Heart left ventricle (tissue), 16 donors: ENCODE measurements at regions not wholly inside any gene's neighbourhood (a gene's known extent, or its start where the extent isn't known, plus 50 kb on each side); places are given as distances from the start of the nearest gene placed in this dataset.
"Not testable (repeated sequence)": the region's sequence is repeated elsewhere in the genome, so short reads cannot be mapped to it uniquely, and the experiment has no call there.

Source experiments
- ATAC-seq, 4 donors: fragments of 200-7000 bp; cut with Tn5 transposase; one replicate each; pipeline ENCODE4 v1.9.1; 2020 to 2022; ENCODE audit warnings: moderate library complexity in 4 of 4, mild to moderate bottlenecking in 3 of 4, moderate number of reproducible peaks in 1 of 4
- DNase-seq, 5 donors: peaks; one replicate each; pipeline ENCODE4 v3.0.0-alpha.2; 2020
- H3K27ac ChIP-seq, 12 donors: fragments of 200-600 bp; sonication (generic) in 4 of 12; one replicate each; pipeline versions ENCODE4 v1.5.0 to v1.8.0; 2016 to 2022; ENCODE audit warnings: mild to moderate bottlenecking in 2 of 12
- H3K27me3 ChIP-seq, 9 donors: fragments of 200-600 bp; sonication (generic) in 2 of 9; one replicate each; pipeline versions ENCODE4 v1.5.1 to v1.8.0; 2016 to 2022; ENCODE audit warnings: mild to moderate bottlenecking in 3 of 9
- H3K36me3 ChIP-seq, 9 donors: fragments of 200-600 bp; sonication (generic) in 2 of 9; one replicate each; pipeline versions ENCODE4 v1.5.0 to v1.8.0; 2018 to 2022; ENCODE audit warnings: mild to moderate bottlenecking in 2 of 9
- H3K4me1 ChIP-seq, 12 donors: fragments of 200-600 bp; sonication (generic) in 4 of 12; one replicate each; pipeline versions ENCODE4 v1.5.0 to v1.8.0; 2016 to 2022; ENCODE audit warnings: mild to moderate bottlenecking in 3 of 12
- H3K4me3 ChIP-seq, 12 donors: fragments of 200-600 bp; sonication (generic) in 4 of 12; one replicate each; pipeline versions ENCODE4 v1.5.0 to v1.8.0; 2017 to 2022; ENCODE audit warnings: mild to moderate bottlenecking in 9 of 12, moderate library complexity in 4 of 12
- H3K9me3 ChIP-seq, 12 donors: fragments of 200-600 bp; sonication (generic) in 4 of 12; one replicate each; pipeline versions ENCODE4 v1.5.0 to v1.8.0; 2016 to 2022; ENCODE audit warnings: mild to moderate bottlenecking in 1 of 12
- POLR2A ChIP-seq, 2 donors: fragments of 450-650 bp; IDR thresholded peaks; one replicate each; pipeline ENCODE4 v1.6.1; 2017; ENCODE audit warnings: antibody characterized with exemption in 2 of 2, mild to moderate bottlenecking in 2 of 2, moderate library complexity in 2 of 2
- WGBS, 4 donors: extraction: QIAGEN DNeasy Blood & Tissue Kit in 2 of 4; methylation state at CpG; one replicate each; pipeline versions ENCODE4 v1.1.5 to v1.1.7; 2013 to 2018; 5-methylcytosine and 5-hydroxymethylcytosine counted together
- intact Hi-C, 10 donors: fragments of 100-400 bp; cut with DNase I; formaldehyde crosslinking; loops; one replicate each; pipeline versions ENCODE4 v1.11.1 to v1.14.2; 2022
- TF ChIP-seq, protein P1 (sequence below), 12 donors: fragments of 200-600 bp; sonication (generic) in 4 of 12; IDR thresholded peaks; one replicate each; pipeline versions ENCODE4 v1.5.0 to v1.8.0; 2018 to 2022; ENCODE audit warnings: antibody characterized with exemption in 12 of 12, mild to moderate bottlenecking in 5 of 12
- donor health status: ischemic (EF 13 %, LVEDD 7.1; RV severe dilation, severe dysfunction).
- donor health status: healthy with polysubstance abuse.
- donor health status: DM: no; HTN: yes; CAD: no.
- donor health status: DM: no; HTN: no; CAD: no.
- donor health status: ischemic (EF 25% LVEDD 6.9; RV normal size, moderate dysfunction).
- donor health status: ischemic (EF 25% LVEDD 5.7; RV mildly dilated, moderate dysfunction).
- donor health status: healthy.
- donor health status: DM: yes; HTN: yes; CAD: no.
- donor health status: ischemic (EF 35%, LVEDD 5.7; RV mildly dilated, moderate dysfunction).
- donor health status: nonischemic (EF 11% LVEDD 7.7; RV severe dilation, severe dysfunction).
- donor health status: DM: yes; HTN: yes; CAD: no.
- donor health status: PGD.
- donor health status: ischemic (EF 29% LVEDD 5.4; RV normal size, mild dysfunction).
- donor health status: nonischemic (EF 23%, LVEDD 6.1; RV moderate dilation, normal function).

DNA sequence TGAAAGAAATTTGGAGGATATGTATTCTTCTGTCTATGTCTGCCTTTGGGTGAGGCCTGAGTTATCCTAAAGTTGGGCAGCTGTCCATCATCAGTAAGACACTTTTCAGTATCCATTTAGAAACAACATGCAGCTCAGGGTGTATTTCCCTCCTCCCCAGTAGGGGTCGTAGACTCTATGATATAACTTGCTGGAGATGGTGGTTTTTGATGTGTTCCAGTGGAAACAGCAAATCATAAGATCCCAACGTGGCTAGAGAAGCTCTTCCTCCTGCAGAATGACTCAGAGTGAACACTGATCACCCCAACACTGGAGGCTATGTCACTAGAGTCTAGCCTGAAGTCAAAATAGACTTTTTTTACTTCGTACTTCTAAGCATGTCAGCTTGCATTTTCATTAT, 331.6 kb upstream of the STXBP6 start:
- no peaks in the 10 kb centered on the region for H3K36me3 ChIP-seq
- no peak overlapping the region for H3K27ac ChIP-seq
- 38 to 42% (median 39%) methylated on average over 3 of the region's 3 CpGs for WGBS, 4 donors
- ATAC-seq (no peak), DNase-seq (no peak)
- H3K4me1 ChIP-seq: no peaks in the 10 kb centered on the region
- no peak overlapping the region for H3K4me3 ChIP-seq
- H3K27me3 ChIP-seq: no peaks in the 10 kb centered on the region
- intact Hi-C loops: no loop called here
- peaks cover 0 to 4% (median 0%) of the 10 kb centered on the region in 12 donors for H3K9me3 ChIP-seq
- TF ChIP-seq, protein P1, sequence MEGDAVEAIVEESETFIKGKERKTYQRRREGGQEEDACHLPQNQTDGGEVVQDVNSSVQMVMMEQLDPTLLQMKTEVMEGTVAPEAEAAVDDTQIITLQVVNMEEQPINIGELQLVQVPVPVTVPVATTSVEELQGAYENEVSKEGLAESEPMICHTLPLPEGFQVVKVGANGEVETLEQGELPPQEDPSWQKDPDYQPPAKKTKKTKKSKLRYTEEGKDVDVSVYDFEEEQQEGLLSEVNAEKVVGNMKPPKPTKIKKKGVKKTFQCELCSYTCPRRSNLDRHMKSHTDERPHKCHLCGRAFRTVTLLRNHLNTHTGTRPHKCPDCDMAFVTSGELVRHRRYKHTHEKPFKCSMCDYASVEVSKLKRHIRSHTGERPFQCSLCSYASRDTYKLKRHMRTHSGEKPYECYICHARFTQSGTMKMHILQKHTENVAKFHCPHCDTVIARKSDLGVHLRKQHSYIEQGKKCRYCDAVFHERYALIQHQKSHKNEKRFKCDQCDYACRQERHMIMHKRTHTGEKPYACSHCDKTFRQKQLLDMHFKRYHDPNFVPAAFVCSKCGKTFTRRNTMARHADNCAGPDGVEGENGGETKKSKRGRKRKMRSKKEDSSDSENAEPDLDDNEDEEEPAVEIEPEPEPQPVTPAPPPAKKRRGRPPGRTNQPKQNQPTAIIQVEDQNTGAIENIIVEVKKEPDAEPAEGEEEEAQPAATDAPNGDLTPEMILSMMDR (IDR thresholded peaks at IDR 0.05): no peak
- TF ChIP-seq POLR2A (IDR thresholded peaks at IDR 0.05): no peak

DNA sequence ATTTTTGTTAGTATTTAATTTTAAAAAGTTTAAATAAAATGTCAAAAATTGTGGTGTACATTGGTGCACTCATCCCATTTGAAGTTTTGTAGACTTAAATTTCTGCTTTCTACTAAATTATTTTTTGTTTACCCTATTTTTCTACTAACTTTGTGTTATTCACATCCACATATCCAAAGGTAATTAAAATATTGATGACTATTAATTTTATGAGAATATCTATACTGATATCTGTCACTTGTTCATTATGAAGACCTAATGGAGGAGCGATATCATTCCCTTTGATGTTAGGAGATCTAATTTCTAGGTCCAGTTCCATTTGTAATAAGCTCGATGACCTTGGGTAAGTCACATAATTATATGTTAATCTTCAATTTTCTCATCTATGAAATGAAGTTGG, 325.7 kb upstream of the STXBP6 start:
- no peak for DNase-seq
- 74 to 90% (median 77%) methylated on average over 2 of the region's 2 CpGs for WGBS, 4 donors
- no peak for ATAC-seq
- Histone ChIP-seq H3K27ac (no peak overlapping the region), H3K9me3 (peaks cover 0 to 4% (median 0%) of the 10 kb centered on the region in 12 donors), H3K4me3 (no peak overlapping the region), H3K27me3 (no peaks in the 10 kb centered on the region), H3K4me1 (no peaks in the 10 kb centered on the region), H3K36me3 (no peaks in the 10 kb centered on the region)
- intact Hi-C loops: no loop called here
- no peak for TF ChIP-seq POLR2A (IDR thresholded peaks at IDR 0.05)
- TF ChIP-seq, protein P1 (IDR thresholded peaks at IDR 0.05): no peak

DNA sequence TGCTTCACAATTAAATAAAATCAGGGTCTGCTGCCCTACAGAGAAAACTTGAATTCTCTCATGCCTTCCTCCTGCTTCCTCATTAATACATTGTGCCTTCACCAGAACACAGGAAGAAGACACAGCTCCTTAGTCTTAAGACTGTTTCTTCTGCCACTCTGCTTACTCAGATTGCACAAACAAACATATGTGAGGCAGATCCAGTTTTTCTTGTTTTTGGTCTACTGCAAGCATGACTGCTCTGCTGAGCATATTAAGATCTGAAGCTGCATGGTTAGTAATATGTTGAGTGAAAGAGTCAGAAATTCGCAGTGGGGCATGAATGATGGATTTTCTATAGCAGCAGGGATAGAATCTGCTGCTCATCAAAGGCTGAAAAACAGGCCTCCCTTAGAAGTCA, 321.1 kb upstream of the STXBP6 start:
- intact Hi-C loops: no loop called here
- DNase-seq (no peak), ATAC-seq (no peak)
- no peak for TF ChIP-seq POLR2A (IDR thresholded peaks at IDR 0.05)
- TF ChIP-seq, protein P1 (IDR thresholded peaks at IDR 0.05): no peak
- WGBS, 4 donors: 75 to 94% (median 79%) methylated on average over 1 of the region's 1 CpG
- no peaks in the 10 kb centered on the region for H3K36me3 ChIP-seq
- no peak overlapping the region for H3K27ac ChIP-seq
- H3K4me1 ChIP-seq: no peaks in the 10 kb centered on the region
- peaks cover 0 to 5% (median 0%) of the 10 kb centered on the region in 12 donors for H3K9me3 ChIP-seq
- H3K4me3 ChIP-seq: no peak overlapping the region
- H3K27me3 ChIP-seq: no peaks in the 10 kb centered on the region

DNA sequence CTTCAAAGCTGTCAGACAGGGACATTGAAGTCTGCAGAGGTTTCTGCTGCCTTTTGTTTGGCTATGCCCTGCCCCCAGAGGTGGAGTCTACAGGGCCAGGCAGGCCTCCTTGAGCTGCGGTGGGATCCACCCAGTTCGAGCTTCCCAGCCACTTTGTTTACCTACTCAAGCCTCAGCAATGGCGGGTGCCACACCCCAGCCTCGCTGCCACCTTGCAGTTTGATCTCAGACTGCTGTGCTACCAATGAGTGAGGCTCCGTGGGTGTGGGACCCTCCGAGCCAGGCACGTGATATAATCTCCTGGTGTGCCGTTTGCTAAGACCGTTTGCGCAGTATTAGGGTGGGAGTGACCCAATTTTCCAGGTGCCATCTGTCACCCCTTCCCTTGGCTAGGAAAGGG, 320.1 kb upstream of the STXBP6 start:
- H3K27ac ChIP-seq, H3K9me3 ChIP-seq, ATAC-seq, H3K27me3 ChIP-seq, H3K36me3 ChIP-seq, intact Hi-C loops, H3K4me1 ChIP-seq, DNase-seq, H3K4me3 ChIP-seq: not testable (repeated sequence)
- 80 to 96% (median 84%) methylated on average over 6 to 10 of the region's 10 CpGs for WGBS, 4 donors

- Histone ChIP-seq H3K4me3 (no peak overlapping the region), H3K4me1 (no peaks in the 10 kb centered on the region), H3K27me3 (no peaks in the 10 kb centered on the region), H3K9me3 (no peaks in the 10 kb centered on the region), H3K27ac (no peak overlapping the region), H3K36me3 (no peaks in the 10 kb centered on the region)
- WGBS, 4 donors: 67 to 92% (median 77%) methylated on average over 1 of the region's 1 CpG
- no peak for ATAC-seq
- intact Hi-C loops: no loop called here
- DNase-seq: no peak
- TF ChIP-seq, protein P1 (IDR thresholded peaks at IDR 0.05): no peak
- TF ChIP-seq POLR2A (IDR thresholded peaks at IDR 0.05): no peak
These were observed 308.4 kb upstream of the STXBP6 start for GRCh38 chr14:25358330-25358729.
